ENCODE measurements at regions not wholly inside any gene's neighbourhood (a gene's known extent, or its start where the extent isn't known, plus 50 kb on each side); places are given as distances from the start of the nearest gene placed in this dataset.

- H3K36me3 ChIP-seq, result no peaks in the 10 kb centered on the region
- no peaks in the 10 kb centered on the region for H3K4me1 ChIP-seq
- no peaks in the 10 kb centered on the region for H3K27me3 ChIP-seq
- intact Hi-C loops (cut with DNase I), result no loop called here
- H3K27ac ChIP-seq, result no peak overlapping the region
- no peak overlapping the region for H3K4me3 ChIP-seq
- H3K9me3 ChIP-seq, result no peaks in the 10 kb centered on the region
- no peak for TF ChIP-seq CTCF (IDR thresholded peaks at IDR 0.05)
- no peak for DNase-seq (ENCODE audit: low spot score in 2 of 2)
Measured at GRCh38 chr15:29476503-29477080, 207.0 kb upstream of the NSMCE3 start.

DNA sequence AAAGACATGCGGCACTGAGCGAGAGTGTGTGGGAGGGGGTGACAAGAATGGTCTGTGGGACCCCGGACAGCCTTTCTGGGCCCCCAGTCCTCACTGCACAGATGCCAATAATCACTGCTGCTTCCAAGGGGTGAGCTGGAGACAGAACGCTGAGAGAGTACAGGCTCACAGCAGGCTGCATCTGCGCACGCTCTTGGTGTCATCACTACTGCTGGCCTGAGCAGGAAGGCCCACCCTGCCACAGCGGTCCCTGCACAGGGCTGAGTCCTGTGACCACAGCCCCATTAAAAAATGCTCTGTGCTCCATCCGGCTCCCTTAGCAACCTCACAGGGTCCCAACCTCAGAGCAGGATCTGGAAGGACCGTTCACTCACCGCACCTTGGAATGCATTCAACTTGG, 205.5 kb upstream of the NSMCE3 start:
- DNase-seq (ENCODE audit: low spot score in 2 of 2), result no peak
- intact Hi-C loops (cut with DNase I), result no loop called here
- H3K4me3 ChIP-seq, result no peak overlapping the region

GRCh38 chr15:29473621-29474105, 204.0 kb upstream of the NSMCE3 start:
- H3K4me3 ChIP-seq, result no peak overlapping the region

More for the DNA sequence above, 205.5 kb upstream of the NSMCE3 start:
- no peaks in the 10 kb centered on the region for H3K4me1 ChIP-seq
- no peak overlapping the region for H3K27ac ChIP-seq
- H3K9me3 ChIP-seq, result no peaks in the 10 kb centered on the region
- no peaks in the 10 kb centered on the region for H3K36me3 ChIP-seq
- H3K27me3 ChIP-seq, result no peaks in the 10 kb centered on the region
- TF ChIP-seq CTCF (IDR thresholded peaks at IDR 0.05), result no peak

GRCh38 chr15:29472901-29473445, 203.4 kb upstream of the NSMCE3 start:
- Histone ChIP-seq H3K36me3 (no peaks in the 10 kb centered on the region), H3K27ac (no peak overlapping the region), H3K4me1 (no peaks in the 10 kb centered on the region), H3K4me3 (no peak overlapping the region), H3K9me3 (no peaks in the 10 kb centered on the region), H3K27me3 (no peaks in the 10 kb centered on the region)
- no peak for DNase-seq (ENCODE audit: low spot score in 2 of 2)
- intact Hi-C loops (cut with DNase I), result no loop called here
- TF ChIP-seq CTCF (IDR thresholded peaks at IDR 0.05), result no peak

More at GRCh38 chr15:29473621-29474105, 204.0 kb upstream of the NSMCE3 start:
- intact Hi-C loops (cut with DNase I), result no loop called here
- Histone ChIP-seq H3K9me3 (no peaks in the 10 kb centered on the region), H3K4me1 (no peaks in the 10 kb centered on the region), H3K27me3 (no peaks in the 10 kb centered on the region), H3K36me3 (no peaks in the 10 kb centered on the region), H3K27ac (no peak overlapping the region)
- DNase-seq (ENCODE audit: low spot score in 2 of 2), result no peak
- no peak for TF ChIP-seq CTCF (IDR thresholded peaks at IDR 0.05)

DNA sequence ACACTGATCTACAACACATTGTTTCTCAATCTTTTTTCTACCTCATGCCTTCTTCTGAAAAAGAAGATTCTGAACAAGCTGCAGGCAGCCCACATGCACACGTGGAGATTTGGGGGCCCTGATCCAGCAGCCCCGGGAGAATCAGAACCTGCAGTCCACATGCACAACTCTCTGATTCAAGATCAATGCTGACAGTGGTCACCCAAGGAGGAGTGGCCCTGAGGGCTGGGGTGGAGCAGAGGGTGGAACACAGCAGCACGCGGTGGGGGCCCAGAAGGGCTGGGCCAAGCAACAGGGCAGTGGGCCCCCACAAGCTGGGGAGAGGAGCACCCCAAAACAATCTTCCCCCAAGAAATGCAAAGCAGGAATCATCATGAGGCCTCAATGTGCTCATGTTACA, 202.1 kb upstream of the NSMCE3 start:
- H3K27ac ChIP-seq, result no peak overlapping the region
- no peak for TF ChIP-seq CTCF (IDR thresholded peaks at IDR 0.05)
- no peaks in the 10 kb centered on the region for H3K36me3 ChIP-seq
- H3K9me3 ChIP-seq, result no peaks in the 10 kb centered on the region
- no peak for DNase-seq (ENCODE audit: low spot score in 2 of 2)
- H3K4me1 ChIP-seq, result no peaks in the 10 kb centered on the region
- intact Hi-C loops (cut with DNase I), result no loop called here
- H3K4me3 ChIP-seq, result no peak overlapping the region
- no peaks in the 10 kb centered on the region for H3K27me3 ChIP-seq
